Stimulated activated naive CD8-positive, alpha-beta T cell treated with anti-CD3 and anti-CD28 coated beads, Interleukin-15, Interleukin-2, amounts not matched to agents 100 ng/mL and 50 ng/mL, for 24 hours (primary cell): ENCODE measurements at regions not wholly inside any gene's neighbourhood (a gene's known extent, or its start where the extent isn't known, plus 50 kb on each side); places are given as distances from the start of the nearest gene placed in this dataset.
"Not testable (repeated sequence)": the region's sequence is repeated elsewhere in the genome, so short reads cannot be mapped to it uniquely, and the experiment has no call there.

Experiments used
- H3K27ac Mint-ChIP-seq: one replicate; pipeline ENCODE4 v1.8.0; 2021; ENCODE audit warnings: mild to moderate bottlenecking, mixed read lengths
- H3K27me3 Mint-ChIP-seq: one replicate; pipeline ENCODE4 v1.8.0; 2021; ENCODE audit warnings: mixed read lengths
- H3K36me3 Mint-ChIP-seq: one replicate; pipeline ENCODE4 v1.8.0; 2021; ENCODE audit warnings: low read depth, mixed read lengths
- H3K4me1 Mint-ChIP-seq: one replicate; pipeline ENCODE4 v1.8.0; 2021; ENCODE audit warnings: low read depth, mixed read lengths
- H3K4me3 Mint-ChIP-seq: one replicate; pipeline ENCODE4 v1.8.0; 2021; ENCODE audit warnings: mild to moderate bottlenecking, mixed read lengths
- H3K9me3 Mint-ChIP-seq: one replicate; pipeline ENCODE4 v1.8.0; 2021; ENCODE audit warnings: mixed read lengths

DNA sequence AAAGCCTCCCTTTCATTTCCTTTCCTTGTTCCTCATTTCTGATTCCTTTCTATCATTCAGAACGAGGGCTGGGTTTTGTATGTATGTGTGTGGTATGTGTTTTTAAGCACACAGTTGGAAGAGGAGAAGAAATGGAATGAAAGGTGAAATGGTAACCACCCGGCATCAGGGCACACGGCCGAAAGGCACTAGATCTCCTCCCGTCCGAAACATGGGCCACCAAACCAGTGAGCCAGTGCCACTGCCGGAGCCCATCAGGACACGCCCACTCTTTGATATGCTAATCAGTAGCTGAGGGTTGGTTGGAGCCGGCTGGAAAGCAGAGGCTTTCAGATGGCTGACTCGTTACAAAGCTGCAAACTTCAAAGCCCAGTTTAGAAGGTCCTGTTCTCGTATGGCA lies 228.6 kb upstream of the JARID2 start:
- Mint-ChIP-seq H3K4me3 (no peak overlapping the region), H3K4me1 (peaks cover 38% of the 10 kb centered on the region), H3K36me3 (no peaks in the 10 kb centered on the region), H3K27ac (no peak overlapping the region), H3K27me3 (peaks cover 20% of the 10 kb centered on the region), H3K9me3 (no peaks in the 10 kb centered on the region)

- Mint-ChIP-seq H3K27me3 (peaks cover 20% of the 10 kb centered on the region), H3K9me3 (no peaks in the 10 kb centered on the region), H3K4me3 (no peak overlapping the region), H3K27ac (no peak overlapping the region), H3K4me1 (peaks cover 41% of the 10 kb centered on the region), H3K36me3 (no peaks in the 10 kb centered on the region)
Observed at GRCh38 chr6:15017803-15018202, 228.1 kb upstream of the JARID2 start.

DNA sequence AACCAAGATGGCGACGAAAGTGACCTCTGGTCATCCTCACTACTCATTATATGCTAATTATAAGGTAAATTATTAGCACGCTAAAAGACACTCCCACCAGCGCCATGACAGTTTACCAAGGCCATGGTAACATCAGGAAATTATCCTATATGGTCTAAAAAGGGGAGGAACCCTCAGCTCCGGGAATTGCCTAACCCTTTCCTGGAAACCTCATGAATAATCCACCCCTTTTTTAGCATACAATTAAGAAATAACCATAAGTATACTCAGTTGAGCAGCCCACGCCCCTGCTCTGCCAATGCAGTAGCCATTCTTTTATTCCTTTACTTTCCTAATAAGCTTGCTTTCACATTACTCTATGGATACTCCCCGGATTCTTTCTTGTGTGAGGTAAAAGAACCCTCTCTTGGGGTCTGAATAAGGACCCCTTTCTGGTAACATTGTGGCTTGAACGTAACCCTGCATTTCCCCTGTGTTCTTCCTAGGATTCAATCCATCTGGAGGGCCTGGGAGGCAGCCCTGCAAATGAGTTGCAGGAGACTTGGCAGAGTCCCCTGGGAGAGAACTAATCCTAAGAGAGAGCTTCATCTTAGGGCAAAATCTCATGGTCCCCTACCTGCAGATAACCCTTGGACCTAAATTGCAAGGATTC lies 225.6 kb upstream of the JARID2 start:
- peaks cover 52% of the 10 kb centered on the region for H3K4me1 Mint-ChIP-seq
- H3K27ac Mint-ChIP-seq: no peak overlapping the region
- H3K4me3 Mint-ChIP-seq: no peak overlapping the region

DNA sequence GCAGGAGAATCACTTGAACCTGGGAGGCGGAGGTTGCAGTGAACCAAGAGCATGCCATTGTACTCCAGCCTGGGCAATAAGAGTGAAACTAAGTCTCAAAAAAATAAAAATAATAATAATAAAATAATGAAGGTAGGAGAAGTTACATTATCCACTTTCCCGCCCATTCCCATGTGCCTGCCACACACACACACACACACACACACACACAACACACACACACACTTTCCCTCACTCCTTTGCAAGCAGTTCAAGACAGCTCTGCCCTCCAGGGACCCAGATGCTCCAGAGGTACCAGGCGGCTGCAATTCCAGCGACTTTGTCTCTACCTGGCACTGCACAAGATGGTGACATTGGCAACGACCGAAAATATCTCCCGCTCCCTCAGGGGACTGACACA lies 224.8 kb upstream of the JARID2 start:
- Mint-ChIP-seq H3K4me3 (peak overlapping the region; percentile 50), H3K27ac (no peak overlapping the region), H3K4me1 (peaks cover 52% of the 10 kb centered on the region), H3K9me3 (no peaks in the 10 kb centered on the region), H3K27me3 (peaks cover 14% of the 10 kb centered on the region), H3K36me3 (no peaks in the 10 kb centered on the region)

More for the DNA sequence above, 225.6 kb upstream of the JARID2 start:
- Mint-ChIP-seq H3K9me3 (no peaks in the 10 kb centered on the region), H3K27me3 (peaks cover 14% of the 10 kb centered on the region), H3K36me3 (no peaks in the 10 kb centered on the region)

- not testable (repeated sequence) for H3K36me3 Mint-ChIP-seq, H3K27me3 Mint-ChIP-seq, H3K9me3 Mint-ChIP-seq
- H3K4me1 Mint-ChIP-seq: peaks cover 39% of the 10 kb centered on the region
- peak overlapping the region; percentile 85 for H3K27ac Mint-ChIP-seq
- peak overlapping the region; percentile 25 for H3K4me3 Mint-ChIP-seq
Observed at GRCh38 chr6:15023018-15023417, 222.9 kb upstream of the JARID2 start.

DNA sequence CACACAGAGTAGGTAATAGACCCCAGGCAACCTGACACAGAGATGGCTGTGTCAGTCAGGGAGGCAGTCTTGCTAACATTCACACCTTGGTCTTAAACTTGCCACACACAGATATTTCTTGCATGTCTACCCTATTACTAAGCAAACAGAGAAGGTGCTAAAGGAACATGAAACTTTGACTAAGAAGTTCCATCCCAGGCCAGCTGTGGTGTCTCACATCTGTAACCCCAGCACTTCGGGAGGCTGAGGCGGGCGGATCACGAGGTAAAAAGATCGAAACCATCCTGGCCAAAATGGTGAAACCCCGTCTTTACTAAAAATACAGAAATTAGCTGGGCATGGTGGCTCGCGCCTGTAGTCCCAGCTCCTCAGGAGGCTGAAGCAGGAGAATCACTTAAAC lies 222.4 kb upstream of the JARID2 start:
- Mint-ChIP-seq H3K4me1 (peaks cover 35% of the 10 kb centered on the region), H3K36me3 (no peaks in the 10 kb centered on the region), H3K27me3 (no peaks in the 10 kb centered on the region), H3K27ac (peak overlapping the region; percentile 85), H3K9me3 (no peaks in the 10 kb centered on the region), H3K4me3 (peak overlapping the region; percentile 25)

- H3K27ac Mint-ChIP-seq: no peak overlapping the region
- no peak overlapping the region for H3K4me3 Mint-ChIP-seq
- no peaks in the 10 kb centered on the region for H3K27me3 Mint-ChIP-seq
- peaks cover 26% of the 10 kb centered on the region for H3K4me1 Mint-ChIP-seq
- H3K9me3 Mint-ChIP-seq: no peaks in the 10 kb centered on the region
- no peaks in the 10 kb centered on the region for H3K36me3 Mint-ChIP-seq
Observed at GRCh38 chr6:15025446-15025845, 220.4 kb upstream of the JARID2 start.

DNA sequence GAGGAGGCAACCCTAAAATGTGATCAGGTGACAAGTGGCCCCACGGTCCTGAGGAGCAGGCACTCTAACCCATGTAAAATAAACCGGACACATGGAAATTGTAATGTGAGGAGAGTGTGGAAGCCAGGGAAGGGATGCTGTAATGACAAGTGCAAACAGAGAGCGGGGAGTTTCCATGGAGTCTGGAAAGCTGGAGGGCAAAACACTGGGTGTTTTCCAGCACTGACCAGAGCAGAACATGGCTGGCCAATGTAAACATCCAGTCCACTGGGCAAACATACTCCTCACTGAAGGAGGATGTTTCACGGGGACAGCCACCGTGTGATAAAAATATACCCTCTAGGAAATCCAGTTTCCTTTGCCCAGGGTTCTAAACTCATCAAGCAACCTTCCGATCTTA lies 219.0 kb upstream of the JARID2 start:
- Mint-ChIP-seq H3K27ac (no peak overlapping the region), H3K9me3 (peaks cover 4% of the 10 kb centered on the region), H3K4me3 (no peak overlapping the region), H3K4me1 (peaks cover 25% of the 10 kb centered on the region), H3K27me3 (peaks cover 4% of the 10 kb centered on the region), H3K36me3 (peaks cover 4% of the 10 kb centered on the region)

- no peak overlapping the region for H3K27ac Mint-ChIP-seq
- H3K4me1 Mint-ChIP-seq: peaks cover 26% of the 10 kb centered on the region
- peaks cover 4% of the 10 kb centered on the region for H3K36me3 Mint-ChIP-seq
- H3K27me3 Mint-ChIP-seq: peaks cover 4% of the 10 kb centered on the region
- H3K4me3 Mint-ChIP-seq: no peak overlapping the region
- H3K9me3 Mint-ChIP-seq: peaks cover 4% of the 10 kb centered on the region
Observed at GRCh38 chr6:15027472-15027871, 218.4 kb upstream of the JARID2 start.

DNA sequence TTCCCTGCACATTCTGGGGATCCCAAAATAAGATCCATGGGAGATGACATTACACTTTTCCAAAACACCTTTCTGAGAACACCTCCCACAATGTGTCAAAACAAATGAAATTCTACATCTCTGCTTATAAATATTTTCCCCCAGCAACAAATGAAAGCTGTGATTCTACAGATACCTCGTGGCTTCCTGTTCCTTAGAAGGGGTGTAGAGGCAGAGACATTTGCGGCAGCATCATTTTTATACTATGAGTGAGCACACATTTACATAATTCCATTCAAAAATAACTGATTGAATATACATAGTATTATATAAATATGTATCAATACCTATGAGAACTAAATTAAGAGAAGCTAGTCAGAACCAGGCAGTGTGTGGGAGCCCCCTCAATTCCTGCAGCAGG lies 213.9 kb upstream of the JARID2 start:
- Mint-ChIP-seq H3K4me3 (no peak overlapping the region), H3K27me3 (peaks cover 4% of the 10 kb centered on the region), H3K27ac (peak overlapping the region; percentile 18), H3K4me1 (peaks cover 30% of the 10 kb centered on the region), H3K9me3 (peaks cover 4% of the 10 kb centered on the region), H3K36me3 (peaks cover 4% of the 10 kb centered on the region)

DNA sequence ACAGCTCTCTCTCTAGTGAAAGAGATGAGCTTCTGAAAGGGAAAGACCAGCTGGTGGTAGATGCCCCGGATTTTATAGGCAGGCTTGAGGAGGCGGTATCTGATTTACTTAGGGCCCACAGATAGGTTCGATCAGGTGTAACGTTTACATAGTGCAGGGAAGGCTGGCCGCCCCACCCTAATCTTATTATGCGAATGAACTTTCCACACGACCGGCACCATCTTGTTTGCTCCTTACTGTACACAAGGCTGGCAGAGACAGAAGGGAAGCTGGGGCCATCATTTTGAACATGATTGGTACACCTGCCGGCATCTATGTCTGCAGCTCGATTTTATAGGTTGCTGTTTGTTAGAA lies 212.0 kb upstream of the JARID2 start:
- Mint-ChIP-seq H3K27ac (no peak overlapping the region), H3K9me3 (peaks cover 4% of the 10 kb centered on the region), H3K27me3 (peaks cover 4% of the 10 kb centered on the region), H3K4me3 (no peak overlapping the region), H3K4me1 (peaks cover 30% of the 10 kb centered on the region), H3K36me3 (peaks cover 4% of the 10 kb centered on the region)

DNA sequence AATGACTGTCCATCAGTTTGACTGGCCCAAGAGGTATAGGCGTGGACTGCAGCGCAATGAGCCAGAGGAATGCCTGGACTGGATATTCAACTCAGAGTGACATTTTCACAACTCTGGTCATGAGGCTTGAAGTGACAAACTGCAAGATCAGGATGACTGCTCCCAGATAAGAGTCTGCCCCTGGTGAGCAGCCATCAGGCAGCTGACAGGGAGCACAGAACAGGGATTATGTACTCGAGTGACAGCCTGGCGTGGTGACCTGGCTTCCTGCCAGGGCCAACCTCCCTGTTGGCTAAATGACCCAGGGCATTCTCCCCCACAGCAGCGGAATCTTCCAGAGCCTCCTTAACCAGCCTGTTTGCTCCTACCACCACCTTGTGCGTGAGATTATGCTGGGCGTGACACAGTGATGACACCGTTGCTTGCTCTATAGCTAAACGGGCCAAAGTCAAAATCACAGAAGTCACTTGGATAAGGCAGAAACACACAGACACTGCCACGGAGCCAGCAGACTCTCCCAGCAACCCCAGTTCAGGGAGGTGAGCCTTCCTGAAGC lies 209.1 kb upstream of the JARID2 start:
- no peak overlapping the region for H3K27ac Mint-ChIP-seq
- no peaks in the 10 kb centered on the region for H3K9me3 Mint-ChIP-seq
- no peaks in the 10 kb centered on the region for H3K36me3 Mint-ChIP-seq
- H3K4me1 Mint-ChIP-seq: peaks cover 25% of the 10 kb centered on the region
- no peaks in the 10 kb centered on the region for H3K27me3 Mint-ChIP-seq
- H3K4me3 Mint-ChIP-seq: no peak overlapping the region

- H3K36me3 Mint-ChIP-seq: no peaks in the 10 kb centered on the region
- no peak overlapping the region for H3K27ac Mint-ChIP-seq
- no peaks in the 10 kb centered on the region for H3K27me3 Mint-ChIP-seq
- H3K4me3 Mint-ChIP-seq: no peak overlapping the region
- H3K4me1 Mint-ChIP-seq: peaks cover 20% of the 10 kb centered on the region
- no peaks in the 10 kb centered on the region for H3K9me3 Mint-ChIP-seq
Observed at GRCh38 chr6:15037253-15037652, 208.6 kb upstream of the JARID2 start.

GRCh38 chr6:15038013-15038791 lies 207.7 kb upstream of the JARID2 start:
- Mint-ChIP-seq H3K36me3 (no peaks in the 10 kb centered on the region), H3K4me1 (peaks cover 11% of the 10 kb centered on the region), H3K4me3 (no peak overlapping the region), H3K27me3 (no peaks in the 10 kb centered on the region), H3K9me3 (no peaks in the 10 kb centered on the region), H3K27ac (no peak overlapping the region)

DNA sequence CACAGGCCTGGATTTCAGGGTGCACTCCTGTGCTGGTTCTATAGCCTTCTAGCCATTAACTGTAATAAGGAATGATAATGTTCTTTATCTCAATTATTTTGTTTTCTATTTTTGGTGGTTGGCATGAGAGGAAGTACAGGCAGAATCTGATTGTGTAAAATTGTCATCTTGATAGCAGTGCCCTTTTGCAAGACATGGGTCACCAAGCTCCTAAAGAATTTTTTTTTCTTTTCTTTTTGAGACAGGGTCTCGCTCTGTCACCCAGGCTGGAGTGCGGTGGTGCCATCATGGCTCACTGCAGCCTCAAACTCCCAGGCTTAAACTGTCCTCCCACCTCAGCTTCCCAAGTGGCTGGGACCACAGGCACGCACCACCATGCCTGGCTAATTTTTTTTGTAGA lies 206.7 kb upstream of the JARID2 start:
- Mint-ChIP-seq H3K27me3 (no peaks in the 10 kb centered on the region), H3K36me3 (no peaks in the 10 kb centered on the region), H3K4me3 (no peak overlapping the region), H3K27ac (no peak overlapping the region), H3K9me3 (no peaks in the 10 kb centered on the region), H3K4me1 (peaks cover 3% of the 10 kb centered on the region)
